ENCODE measurements at regions not wholly inside any gene's neighbourhood (a gene's known extent, or its start where the extent isn't known, plus 50 kb on each side); places are given as distances from the start of the nearest gene placed in this dataset.
"Not testable (repeated sequence)": the region's sequence is repeated elsewhere in the genome, so short reads cannot be mapped to it uniquely, and the experiment has no call there.

DNA sequence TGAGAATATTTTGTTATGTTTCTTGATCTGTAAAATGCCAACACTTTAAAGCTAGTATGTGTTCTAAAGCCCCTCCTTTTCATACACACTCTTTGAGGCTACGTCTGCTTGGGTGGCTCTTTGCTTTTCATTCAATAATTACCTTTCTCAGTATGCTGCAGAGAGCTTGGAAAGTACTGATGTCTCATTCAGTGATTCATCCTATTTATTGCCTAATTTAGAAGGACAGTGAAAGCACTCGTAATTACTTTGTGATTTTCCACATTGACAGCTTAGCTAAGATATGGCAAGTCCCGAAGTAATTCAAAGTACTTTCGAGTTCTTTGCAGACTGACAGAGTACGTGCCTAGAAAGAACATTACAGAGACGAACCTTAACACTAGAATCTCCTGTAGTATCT is 57.2 kb downstream of the BMP15 start:
- no peak for DNase-seq

DNA sequence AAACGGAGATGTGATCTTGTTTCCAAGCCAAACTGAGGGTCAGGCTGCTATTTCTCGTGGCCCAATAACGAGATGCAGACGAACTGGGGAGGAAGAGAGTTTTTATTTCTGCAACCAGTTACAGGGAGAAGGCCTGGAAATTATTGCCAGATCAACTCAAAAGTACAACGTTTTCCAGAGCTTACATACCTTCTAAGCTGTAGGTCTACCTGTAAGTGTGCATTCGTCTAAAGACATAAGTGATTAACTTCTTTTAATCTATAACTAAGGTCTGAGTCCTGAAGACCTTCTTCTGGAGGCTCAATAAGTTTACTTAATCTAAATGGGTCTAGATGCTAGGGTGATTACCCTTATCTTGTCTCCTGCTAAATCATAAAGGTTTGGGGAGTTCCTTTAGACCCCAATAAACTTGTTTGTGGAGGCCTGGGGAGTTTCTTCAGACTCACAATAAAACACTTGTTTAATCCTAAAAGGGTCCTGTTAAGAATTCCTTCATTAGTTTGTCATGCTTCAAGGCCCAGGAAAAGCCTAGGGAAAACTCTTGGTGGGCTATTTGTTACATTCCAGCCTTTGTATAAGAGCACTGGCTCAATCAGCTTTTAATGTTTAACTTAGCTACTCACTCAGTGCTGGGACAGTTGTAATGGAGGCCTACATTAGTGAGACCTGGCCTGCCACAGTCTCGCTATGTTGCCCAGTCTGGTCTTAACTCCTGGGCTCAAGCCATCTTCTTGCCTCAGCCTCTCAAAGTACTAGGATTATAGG is 58.5 kb downstream of the BMP15 start:
- DNase-seq, result not testable (repeated sequence)

DNA sequence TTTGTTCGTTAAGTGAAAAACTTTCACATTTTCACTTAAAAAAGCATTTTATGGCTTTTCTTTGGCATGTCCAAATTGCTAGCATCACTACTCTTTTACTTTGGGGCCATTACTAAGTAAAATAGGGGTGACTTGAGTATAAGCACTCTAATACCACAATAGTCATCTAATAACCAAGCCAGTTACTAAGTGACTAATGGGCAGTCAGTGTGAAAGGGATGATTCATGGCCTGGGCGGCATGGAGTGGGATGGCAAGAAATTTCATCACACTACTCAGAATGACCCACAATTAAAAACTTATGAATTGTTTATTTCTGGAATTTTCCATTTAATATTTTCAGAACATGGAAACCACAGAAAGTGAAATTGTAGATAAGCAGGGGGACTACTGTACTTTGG is 60.9 kb downstream of the BMP15 start:
- no peak for DNase-seq

DNA sequence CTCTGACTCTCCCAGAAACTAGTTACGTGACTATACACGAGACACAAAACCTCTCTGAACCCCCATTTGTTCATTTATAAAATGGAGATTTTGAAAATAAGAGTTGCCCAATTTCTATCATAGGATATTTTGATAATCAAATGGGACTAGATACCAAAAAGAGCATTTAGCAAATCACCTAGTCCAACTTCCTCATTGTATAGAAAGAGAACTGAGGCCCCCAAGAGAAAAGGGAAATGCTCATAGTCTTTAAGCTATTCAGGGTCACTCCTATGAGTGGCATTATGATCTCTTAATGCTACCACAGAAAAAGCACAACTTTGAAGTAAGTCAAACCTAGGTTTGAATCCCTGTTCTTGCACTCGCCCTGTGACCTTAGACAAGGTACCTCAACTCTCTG is 62.7 kb downstream of the BMP15 start:
- DNase-seq, result no peak

DNA sequence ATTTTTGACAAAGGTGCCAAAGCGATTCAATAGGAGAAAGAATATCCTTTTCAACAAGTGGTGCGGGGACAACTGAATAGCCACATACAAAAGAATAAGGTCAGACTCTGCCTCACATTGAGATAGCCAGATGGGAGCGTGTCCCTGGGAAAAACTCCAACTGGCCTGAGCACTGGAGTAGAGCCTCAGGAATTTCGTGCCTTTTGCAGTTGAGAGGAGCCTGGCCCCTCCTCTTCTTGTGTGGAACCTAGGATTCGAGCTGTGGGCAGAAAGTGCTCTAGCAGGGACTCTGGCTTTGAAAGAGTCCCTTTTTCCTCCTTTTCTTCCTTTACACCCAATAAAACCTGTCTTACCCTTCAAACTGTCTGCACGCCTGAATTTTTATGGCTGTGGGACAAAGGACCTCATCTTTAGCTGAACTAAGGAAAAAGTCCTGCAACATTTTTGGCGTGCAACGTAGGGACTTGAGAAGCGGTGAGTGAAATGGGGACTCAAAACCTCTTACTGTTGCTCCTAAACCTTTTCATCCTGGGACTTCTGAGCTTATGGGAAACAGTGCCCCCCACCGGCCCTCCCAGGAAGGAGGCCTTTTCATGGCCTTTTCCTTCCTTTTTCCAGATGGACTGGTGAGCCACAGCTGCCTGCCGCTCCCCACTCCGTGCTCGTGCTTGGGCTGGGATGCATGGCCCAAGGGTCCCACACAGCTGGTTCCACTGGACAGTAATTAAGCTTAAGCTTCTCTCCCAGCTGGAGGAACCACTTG is 68.6 kb downstream of the BMP15 start:
- no peak for DNase-seq

DNA sequence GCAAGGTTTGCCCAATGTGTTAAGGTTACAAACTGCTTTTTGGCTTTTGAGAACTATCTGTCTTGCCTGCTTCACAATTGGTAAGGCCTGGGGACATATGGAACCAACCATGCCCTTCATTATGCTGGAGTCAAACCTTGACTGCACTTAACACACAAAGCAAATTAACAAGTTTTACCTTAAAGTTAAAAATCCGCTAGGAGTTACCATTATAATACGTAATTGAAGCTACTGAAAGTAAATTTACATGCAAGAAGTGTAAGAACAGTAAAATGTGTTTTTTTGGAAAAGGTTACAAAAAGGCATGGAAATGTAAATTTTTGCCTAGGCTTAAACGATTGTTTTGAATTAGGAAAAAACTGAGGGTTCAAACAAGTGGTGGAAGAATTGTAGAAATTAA is 69.7 kb downstream of the BMP15 start:
- DNase-seq, result no peak

DNA sequence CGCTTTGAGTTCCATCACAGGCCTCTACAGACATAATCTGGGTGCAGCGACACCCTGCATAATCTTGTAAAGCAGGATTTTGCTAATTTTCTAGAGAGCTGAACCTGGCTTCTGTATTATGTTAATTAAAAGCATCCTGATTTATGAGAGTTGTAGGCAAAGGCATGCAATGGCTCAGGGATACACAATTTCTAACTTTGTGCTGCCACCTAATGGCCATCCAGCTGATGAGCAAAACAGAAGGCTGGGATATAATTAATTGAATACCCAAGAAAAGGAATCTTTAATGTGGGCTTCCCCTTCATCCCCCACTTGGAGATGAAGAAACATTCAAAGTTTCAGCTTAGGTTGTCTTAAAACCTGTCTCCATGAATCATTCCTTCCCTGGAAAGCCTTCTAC is 78.1 kb downstream of the BMP15 start:
- DNase-seq, result no peak

DNA sequence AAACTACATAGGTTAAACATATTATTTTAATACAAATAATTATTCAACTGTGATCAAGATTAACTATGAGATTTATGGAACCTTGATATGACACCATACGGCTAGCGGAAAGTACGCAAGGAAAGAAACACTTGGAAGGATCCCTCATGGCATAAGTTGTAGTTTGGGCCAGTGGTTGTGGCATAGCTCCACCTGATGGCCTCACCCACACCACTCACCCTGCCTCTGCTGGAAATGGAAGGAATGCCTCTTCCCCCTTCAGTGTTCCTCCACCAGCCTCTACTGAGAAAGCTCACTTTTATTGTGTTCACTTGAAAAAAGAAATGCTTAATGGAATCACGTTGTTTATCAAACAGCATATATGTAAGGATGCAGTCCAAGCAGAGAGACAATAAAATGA is 86.4 kb downstream of the BMP15 start:
- DNase-seq, result no peak

DNA sequence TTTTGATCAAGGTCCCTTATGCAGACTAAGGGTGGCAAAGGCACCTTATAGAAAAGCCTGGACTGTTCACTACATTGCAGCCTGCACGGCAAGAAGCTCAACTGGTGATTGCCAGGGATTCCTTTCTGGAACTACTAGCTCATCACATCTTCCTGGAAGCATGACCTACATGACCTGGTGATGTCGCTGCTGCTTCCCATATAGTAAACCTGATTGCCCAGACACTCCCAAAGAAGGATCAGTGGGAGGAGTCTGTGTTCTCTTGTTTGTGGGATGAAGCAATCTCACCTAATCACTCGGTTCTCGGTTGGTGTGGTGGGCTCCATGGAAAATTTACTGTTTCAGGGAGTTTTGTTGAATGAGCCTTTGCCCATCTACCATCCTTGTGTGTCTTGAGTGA is 89.8 kb downstream of the BMP15 start:
- not testable (repeated sequence) for DNase-seq

DNA sequence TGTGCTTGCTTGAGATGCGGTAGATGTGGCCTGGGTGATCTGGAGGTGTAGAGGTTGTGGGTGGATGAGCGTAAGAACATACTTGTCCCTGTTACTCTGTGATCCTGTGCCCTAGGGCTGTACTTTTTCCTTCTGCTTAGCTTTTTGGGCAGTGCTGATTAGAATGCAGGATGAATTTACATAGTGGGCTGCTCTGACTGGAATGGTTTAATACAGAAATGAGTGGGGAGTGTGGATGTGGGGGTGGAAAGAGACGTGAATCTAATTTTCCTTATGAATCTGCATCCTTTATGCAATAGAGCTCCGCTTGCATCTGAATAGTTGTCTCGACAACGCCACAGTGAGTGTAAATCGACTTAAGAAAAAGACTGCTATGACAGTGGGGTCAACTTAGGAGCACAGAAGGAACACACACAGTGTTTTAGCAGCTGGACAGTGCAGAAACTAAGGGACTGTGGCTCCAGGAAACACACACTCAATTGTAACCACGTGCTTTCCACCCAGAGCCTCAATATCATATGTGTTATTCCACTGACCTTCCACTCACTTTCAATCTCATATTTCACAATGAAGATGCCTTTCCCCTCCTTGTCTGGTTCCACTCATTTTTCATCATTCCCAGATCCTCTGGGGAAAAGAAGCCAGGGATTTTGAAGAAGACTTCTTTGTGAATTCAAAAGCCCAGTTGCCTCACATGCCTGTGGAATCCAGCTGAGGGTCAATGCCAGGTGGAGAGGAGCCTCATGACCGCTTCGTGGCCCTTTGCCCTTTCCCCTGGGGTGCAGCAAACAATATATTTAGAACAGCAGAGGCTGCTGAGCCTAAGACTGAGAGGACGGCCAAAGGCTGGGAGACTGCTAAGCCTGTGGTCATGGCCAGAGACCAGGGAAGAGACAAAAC is 91.4 kb downstream of the BMP15 start:
- DNase-seq, result not testable (repeated sequence)

DNA sequence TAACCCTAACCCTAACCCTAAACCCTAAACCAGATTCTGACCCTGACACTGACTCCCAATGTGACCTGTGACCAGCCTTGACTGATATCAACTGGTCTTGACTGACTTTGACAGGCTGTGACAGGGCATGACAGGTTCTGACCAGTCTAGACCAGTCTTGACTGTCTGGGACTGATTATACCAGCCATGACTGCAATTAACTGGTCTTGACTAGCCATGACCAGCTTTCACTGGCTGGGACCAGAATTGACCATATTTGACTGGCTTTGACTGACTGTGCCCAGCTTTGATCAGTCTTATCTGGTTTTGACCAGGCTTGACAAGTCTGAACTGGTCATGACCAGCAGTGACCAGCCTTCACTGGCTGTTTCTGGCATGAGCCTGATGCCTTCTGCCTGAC is 95.5 kb downstream of the BMP15 start:
- no peak for DNase-seq

DNA sequence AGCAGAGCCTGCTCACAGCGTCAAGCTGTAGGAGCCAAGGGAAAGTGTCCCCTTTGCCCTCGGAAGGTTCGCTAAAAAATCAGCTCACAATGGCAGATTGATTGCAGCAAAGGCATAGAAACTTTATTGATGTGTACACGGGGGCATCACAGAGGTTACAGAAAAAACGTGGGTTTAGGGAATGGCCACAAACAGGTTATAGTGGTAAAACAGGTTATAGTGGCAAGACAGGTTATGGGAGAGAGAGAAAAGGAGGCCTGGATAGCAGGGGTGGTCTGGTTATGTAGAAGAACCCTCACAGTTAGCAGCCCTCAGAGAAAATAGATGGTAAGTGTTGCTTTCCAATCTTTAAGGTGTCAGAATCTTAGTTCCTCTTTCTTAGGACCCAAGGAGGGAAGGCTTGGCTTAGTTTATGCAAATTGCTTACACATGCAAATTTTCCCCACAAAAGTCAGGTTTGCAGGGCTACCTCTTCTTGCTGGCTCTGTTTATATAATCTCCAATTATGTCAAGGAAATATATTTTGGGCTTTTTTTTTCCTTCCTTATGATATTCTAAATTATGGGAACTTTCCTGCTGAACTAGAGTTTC is 113.7 kb downstream of the BMP15 start:
- DNase-seq, result no peak

DNA sequence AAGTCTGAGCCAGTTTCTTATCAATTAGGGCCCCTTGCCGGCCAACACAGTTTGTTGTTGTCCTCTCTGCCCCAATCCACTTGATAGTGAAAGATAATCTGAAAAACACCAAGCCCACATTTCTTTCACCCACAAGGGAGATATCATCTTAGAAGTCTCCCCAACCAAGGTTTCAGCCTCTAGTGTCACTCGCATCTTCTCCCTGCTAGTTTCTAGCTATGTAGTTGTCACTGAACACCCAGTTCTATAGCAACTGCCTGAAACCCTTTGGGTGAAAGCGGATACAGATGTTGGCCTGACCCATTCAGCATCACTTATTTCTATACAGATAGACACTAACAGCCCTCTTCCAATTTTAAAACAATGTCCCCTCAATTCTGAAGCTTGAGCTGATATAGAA is 116.3 kb downstream of the BMP15 start:
- DNase-seq, result no peak

DNA sequence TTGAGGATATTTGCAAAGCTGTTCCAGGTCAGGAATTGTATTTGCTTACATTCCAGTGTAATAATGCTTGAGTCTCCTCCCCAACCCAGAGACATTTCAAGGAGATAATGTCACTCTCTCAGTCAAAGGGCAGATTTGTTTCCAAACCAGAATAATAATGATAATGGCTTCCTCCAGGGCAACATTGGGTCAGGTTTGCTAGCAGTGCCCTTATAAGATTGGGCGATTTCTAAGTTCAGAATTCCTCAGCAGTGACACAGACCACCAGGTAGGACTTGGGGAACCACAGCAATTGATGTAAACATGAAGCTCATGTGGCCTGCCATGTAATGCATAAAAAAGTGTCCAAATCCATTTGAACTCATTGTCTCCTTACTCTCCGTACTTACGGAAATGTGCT is 125.2 kb downstream of the BMP15 start:
- DNase-seq, result no peak

DNA sequence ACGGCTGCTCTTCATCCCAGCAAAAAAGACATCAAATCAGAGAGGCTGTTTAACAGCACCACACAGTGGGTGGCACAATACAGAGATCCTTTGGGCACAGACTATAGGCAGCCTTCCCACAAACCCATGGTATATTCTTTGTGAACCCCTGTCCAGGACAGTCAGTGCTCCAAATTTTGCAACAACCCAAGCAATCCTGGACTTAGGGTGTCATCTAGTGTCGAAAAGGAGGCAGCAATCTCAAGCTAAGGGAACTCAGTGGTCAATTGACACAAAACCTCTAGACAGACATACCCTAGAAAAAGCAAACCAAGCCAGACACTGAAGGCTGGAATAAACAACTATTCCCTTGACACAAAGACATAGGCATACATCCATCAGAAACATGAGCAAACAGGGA is 137.4 kb downstream of the BMP15 start:
- no peak for DNase-seq

DNA sequence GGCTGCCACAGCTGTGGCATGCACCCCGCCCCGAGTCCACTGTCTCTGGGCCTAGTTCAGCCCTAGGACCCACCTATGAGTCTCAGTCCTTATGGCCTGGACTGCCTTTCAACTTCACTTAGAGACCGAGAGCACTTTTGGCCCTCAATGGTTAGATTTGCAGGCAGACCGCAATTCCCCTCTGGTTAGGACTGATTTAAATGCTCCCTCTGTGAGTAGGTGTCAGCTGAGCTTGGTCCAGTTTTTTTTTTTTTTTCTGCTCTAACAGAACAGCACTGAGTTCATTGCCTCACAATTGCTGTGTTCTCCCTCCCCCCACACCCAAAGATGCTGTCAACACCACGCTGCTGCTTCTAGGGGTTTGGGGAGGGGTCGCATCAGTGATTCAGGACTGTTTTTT is 143.2 kb downstream of the BMP15 start:
- no peak for DNase-seq

DNA sequence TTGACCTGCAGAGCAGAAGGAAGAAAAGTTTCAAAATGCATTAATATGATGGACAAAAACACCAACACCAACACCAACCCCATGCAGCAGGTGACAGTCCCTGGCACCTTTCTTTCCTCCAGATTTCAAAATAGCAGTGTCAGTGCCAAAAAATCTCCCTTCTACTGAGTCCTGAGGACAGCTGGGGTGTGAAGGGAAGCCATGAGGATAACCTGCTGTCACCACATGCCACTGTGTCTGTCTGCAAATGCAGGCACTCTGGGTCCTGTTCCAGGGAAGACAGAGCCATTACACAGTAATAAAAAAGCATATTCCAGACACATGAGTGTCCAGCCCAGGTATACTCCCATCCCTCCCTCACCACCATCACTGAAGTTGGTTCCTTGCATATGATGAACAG is 187.5 kb downstream of the BMP15 start:
- DNase-seq, result no peak

DNA sequence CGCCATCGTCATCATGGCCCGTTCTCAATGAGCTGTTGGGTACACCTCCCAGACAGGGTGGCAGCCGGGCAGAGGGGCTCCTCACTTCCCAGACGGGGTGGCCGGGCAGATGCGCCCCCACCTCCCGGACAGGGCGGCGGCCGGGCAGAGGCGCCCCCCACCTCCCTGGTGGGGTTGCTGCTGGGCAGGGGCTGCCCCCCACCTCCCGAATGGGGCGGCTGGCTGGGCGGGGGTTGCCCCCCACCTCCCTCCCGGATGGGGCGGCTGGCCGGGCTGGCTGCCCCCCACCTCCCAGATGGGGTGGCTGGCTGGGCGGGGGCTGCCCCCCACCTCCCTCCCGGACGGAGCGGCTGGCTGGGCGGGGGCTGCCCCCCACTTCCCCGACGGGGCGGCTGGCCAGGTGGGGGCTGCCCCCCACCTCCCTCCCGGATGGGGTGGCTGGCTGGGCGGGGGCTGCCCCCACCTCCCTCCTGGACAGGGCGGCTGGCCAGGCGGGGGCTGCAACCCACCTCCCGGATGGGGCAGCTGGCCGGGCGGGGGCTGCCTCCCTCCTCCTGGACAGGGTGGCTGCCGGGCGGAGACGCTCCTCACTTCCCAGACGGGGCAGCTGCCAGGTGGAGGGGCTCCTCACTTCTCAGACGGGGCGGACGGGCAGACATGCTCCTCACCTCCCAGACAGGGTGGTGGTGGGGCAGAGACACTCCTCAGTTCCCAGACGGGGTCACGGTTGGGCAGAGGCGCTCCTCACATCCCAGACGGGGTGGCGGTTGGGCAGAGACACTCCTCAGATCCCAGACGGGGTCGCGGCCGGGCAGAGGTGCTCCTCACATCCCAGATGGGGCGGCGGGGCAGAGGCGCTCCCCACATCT is 208.8 kb downstream of the BMP15 start:
- DNase-seq, result not testable (repeated sequence)

DNA sequence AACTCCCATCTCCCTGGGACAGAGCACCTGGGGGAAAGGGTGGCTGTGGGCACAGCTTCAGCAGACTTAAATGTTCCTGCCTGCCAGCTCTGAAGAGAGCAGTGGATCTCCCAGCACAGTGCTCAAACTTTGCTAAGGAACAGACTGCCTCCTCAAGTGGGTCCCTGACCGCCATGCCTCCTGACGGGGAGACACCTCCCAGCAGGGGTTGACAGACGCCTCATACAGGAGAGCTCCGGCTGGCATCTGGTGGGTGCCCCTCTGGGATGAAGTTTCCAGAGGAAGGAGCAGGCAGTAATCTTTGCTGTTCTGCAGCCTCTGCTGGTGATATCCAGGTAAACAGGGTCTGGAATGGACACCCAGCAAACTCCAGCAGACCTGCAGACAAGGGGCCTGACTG is 206.9 kb upstream of the NUDT10 start:
- DNase-seq, result not testable (repeated sequence)

DNA sequence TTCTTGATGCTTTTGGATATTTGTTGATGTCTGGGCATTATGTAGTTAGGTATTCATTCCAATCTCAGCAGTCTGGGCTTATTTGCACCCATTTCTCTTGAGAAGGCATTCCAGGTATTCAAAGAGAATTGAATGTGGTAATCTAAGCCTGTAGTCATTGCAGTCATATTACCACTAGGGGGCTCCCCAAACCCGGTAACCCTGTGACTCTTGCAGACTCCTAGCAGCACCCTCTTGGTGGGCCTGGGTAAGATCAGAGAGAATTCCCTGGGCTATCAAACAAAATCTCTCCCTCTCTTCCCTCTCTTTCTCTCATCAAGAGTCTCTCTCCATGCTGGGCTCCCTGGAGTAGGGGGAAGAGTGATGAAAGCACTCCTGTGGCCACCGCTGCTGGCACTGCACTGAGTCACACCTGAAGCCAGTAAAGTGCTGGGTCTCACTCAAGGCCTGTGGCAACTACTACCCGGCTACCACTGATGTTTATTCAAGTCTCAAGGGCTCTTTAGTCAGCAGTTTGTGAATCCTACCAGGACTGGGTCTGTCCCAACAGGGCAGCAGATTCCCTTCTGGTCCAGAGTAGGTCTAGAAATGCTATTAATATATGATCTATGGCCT is 187.7 kb upstream of the NUDT10 start:
- peak in 3 of 6 experiments; percentile 1 to 38 (median 24) for DNase-seq

DNA sequence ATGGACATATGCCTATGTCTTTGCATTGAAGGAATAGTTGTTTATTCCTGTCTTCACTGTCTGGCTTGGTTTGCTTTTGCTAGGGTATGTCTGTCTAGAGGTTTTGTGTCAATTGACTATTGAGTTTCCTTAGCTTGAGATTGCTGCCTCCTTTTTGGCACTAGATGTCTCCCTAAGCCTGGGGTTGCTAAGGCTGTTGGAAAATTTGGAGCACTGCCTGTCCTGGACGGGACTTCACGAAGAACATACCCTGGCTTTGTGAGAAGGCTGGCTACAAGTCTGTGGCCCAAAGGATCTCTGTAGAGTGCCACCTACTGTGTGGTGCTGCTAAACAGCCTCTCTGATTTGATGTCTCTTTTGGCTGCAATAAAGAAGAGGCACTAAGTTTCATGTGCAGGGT is 183.8 kb upstream of the NUDT10 start:
- no peak for DNase-seq

DNA sequence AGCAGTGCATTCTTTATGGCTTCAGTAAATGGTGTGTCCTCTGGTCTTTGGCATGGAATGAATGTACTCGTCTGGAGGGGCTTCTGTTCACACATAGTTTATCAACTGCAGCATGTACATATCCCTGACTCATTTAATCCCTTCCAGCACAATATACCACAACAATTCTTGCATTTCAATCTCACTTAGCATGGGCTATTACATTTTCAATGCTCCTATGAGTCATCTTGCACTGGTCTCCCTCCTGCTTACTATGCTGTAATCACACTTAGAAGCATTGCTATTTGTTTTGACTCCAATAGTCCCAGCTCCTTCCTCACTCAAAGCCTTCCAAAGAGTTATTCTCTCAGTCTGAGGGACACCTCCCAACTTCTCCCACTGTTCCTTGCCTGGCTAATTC is 180.9 kb upstream of the NUDT10 start:
- no peak for DNase-seq
